HCT116 (cell line): ENCODE measurements at regions not wholly inside any gene's neighbourhood (a gene's known extent, or its start where the extent isn't known, plus 50 kb on each side); places are given as distances from the start of the nearest gene placed in this dataset.

Source experiments
- EZH2 ChIP-seq: fragments of 200-600 bp; sonication (generic); IDR thresholded peaks from 2 replicates; pipeline ENCODE4 v1.6.1; 2017; ENCODE audit warnings: antibody characterized with exemption, mixed run types
- RAD21 ChIP-seq: IDR thresholded peaks from 2 replicates; pipeline ENCODE4 v1.6.1; 2012; ENCODE audit warnings: low read depth, mild to moderate bottlenecking
- TF ChIP-seq, protein P1 (sequence below), 3 experiments: fragments of 200-600 bp in 1 of 3; sonication (generic) in 1 of 3; IDR thresholded peaks in 2 of 3; conservative IDR thresholded peaks in 1 of 3; 2 replicates each; pipeline ENCODE4 v1.5.1; 2012 to 2017; ENCODE audit warnings: low read depth in 2 of 3, low read length in 2 of 3, antibody characterized with exemption in 1 of 3, borderline replicate concordance in 1 of 3, control low read depth in 1 of 3, mild to moderate bottlenecking in 1 of 3, mixed read lengths in 1 of 3, mixed run types in 1 of 3, moderate library complexity in 1 of 3; ENCODE audit not compliant: insufficient read depth in 1 of 3
- TF ChIP-seq, protein P2 (sequence below): IDR thresholded peaks from 2 replicates; pipeline ENCODE4 v1.6.1; 2012; ENCODE audit warnings: low read depth
- TF ChIP-seq, protein P3 (sequence below): IDR thresholded peaks from 2 replicates; pipeline ENCODE4 v1.6.1; 2012

DNA sequence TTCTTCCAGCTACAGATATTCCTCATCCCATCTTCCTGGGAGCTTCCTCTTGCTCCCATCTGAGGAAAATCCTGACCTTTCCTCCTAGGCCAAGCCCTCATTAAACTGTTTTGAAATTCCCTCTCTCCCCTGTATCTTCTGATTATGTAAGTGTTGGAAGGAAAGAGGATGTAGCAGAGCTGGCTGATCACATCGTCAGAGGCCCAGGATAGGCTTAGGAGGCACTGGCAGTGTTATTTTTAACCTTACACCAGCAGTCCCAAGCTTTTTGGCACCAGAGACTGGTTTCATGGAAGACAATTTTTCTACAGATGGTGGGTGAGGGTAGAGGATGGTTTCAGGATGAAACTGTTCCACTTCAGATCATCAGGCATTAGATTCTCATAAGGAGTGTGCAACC is 630.4 kb downstream of the EPHA4 start:
- TF ChIP-seq, protein P1, sequence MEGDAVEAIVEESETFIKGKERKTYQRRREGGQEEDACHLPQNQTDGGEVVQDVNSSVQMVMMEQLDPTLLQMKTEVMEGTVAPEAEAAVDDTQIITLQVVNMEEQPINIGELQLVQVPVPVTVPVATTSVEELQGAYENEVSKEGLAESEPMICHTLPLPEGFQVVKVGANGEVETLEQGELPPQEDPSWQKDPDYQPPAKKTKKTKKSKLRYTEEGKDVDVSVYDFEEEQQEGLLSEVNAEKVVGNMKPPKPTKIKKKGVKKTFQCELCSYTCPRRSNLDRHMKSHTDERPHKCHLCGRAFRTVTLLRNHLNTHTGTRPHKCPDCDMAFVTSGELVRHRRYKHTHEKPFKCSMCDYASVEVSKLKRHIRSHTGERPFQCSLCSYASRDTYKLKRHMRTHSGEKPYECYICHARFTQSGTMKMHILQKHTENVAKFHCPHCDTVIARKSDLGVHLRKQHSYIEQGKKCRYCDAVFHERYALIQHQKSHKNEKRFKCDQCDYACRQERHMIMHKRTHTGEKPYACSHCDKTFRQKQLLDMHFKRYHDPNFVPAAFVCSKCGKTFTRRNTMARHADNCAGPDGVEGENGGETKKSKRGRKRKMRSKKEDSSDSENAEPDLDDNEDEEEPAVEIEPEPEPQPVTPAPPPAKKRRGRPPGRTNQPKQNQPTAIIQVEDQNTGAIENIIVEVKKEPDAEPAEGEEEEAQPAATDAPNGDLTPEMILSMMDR (IDR thresholded peaks at IDR 0.05 in 2 of 3, conservative IDR thresholded peaks at IDR 0.05 in 1 of 3; ENCODE audit: borderline replicate concordance in 1 of 3, insufficient read depth in 1 of 3, low read depth in 2 of 3, low read length in 2 of 3), result no peak
- TF ChIP-seq RAD21, result no peak
- no peak for TF ChIP-seq EZH2
- TF ChIP-seq, protein P2, sequence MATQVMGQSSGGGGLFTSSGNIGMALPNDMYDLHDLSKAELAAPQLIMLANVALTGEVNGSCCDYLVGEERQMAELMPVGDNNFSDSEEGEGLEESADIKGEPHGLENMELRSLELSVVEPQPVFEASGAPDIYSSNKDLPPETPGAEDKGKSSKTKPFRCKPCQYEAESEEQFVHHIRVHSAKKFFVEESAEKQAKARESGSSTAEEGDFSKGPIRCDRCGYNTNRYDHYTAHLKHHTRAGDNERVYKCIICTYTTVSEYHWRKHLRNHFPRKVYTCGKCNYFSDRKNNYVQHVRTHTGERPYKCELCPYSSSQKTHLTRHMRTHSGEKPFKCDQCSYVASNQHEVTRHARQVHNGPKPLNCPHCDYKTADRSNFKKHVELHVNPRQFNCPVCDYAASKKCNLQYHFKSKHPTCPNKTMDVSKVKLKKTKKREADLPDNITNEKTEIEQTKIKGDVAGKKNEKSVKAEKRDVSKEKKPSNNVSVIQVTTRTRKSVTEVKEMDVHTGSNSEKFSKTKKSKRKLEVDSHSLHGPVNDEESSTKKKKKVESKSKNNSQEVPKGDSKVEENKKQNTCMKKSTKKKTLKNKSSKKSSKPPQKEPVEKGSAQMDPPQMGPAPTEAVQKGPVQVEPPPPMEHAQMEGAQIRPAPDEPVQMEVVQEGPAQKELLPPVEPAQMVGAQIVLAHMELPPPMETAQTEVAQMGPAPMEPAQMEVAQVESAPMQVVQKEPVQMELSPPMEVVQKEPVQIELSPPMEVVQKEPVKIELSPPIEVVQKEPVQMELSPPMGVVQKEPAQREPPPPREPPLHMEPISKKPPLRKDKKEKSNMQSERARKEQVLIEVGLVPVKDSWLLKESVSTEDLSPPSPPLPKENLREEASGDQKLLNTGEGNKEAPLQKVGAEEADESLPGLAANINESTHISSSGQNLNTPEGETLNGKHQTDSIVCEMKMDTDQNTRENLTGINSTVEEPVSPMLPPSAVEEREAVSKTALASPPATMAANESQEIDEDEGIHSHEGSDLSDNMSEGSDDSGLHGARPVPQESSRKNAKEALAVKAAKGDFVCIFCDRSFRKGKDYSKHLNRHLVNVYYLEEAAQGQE, result no peak
- TF ChIP-seq, protein P3, sequence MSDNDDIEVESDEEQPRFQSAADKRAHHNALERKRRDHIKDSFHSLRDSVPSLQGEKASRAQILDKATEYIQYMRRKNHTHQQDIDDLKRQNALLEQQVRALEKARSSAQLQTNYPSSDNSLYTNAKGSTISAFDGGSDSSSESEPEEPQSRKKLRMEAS, result no peak
